ENCODE measurements at regions not wholly inside any gene's neighbourhood (a gene's known extent, or its start where the extent isn't known, plus 50 kb on each side); places are given as distances from the start of the nearest gene placed in this dataset.

- Mint-ChIP-seq H3K27ac (ENCODE audit: unreplicated experiment) (no peak overlapping the region), H3K27me3 (ENCODE audit: low read depth) (no peaks in the 10 kb centered on the region), H3K9me3 (ENCODE audit: low read depth) (peaks cover 13% of the 10 kb centered on the region), H3K4me1 (ENCODE audit: low read depth) (no peaks in the 10 kb centered on the region), H3K4me3 (ENCODE audit: unreplicated experiment) (no peak overlapping the region), H3K36me3 (ENCODE audit: low read depth) (peaks cover 2% of the 10 kb centered on the region)
- no peak for DNase-seq (ENCODE audit: low spot score)
- TF ChIP-seq CTCF (IDR thresholded peaks at IDR 0.05) = no peak
Observed at GRCh38 chr12:22874151-22874550, 249.2 kb downstream of the ETNK1 start.

GRCh38 chr12:22876262-22876661 is 251.3 kb downstream of the ETNK1 start:
- Mint-ChIP-seq H3K36me3 (ENCODE audit: low read depth) (peaks cover 2% of the 10 kb centered on the region), H3K9me3 (ENCODE audit: low read depth) (peaks cover 15% of the 10 kb centered on the region), H3K27me3 (ENCODE audit: low read depth) (no peaks in the 10 kb centered on the region), H3K4me3 (ENCODE audit: unreplicated experiment) (no peak overlapping the region), H3K4me1 (ENCODE audit: low read depth) (no peaks in the 10 kb centered on the region), H3K27ac (ENCODE audit: unreplicated experiment) (no peak overlapping the region)
- no peak for DNase-seq (ENCODE audit: low spot score)
- TF ChIP-seq CTCF (IDR thresholded peaks at IDR 0.05) = no peak

- no peak for TF ChIP-seq CTCF (IDR thresholded peaks at IDR 0.05)
- H3K27ac Mint-ChIP-seq (ENCODE audit: unreplicated experiment) = no peak overlapping the region
- H3K36me3 Mint-ChIP-seq (ENCODE audit: low read depth) = peaks cover 2% of the 10 kb centered on the region
- no peak for DNase-seq (ENCODE audit: low spot score)
- peaks cover 15% of the 10 kb centered on the region for H3K9me3 Mint-ChIP-seq (ENCODE audit: low read depth)
- no peaks in the 10 kb centered on the region for H3K4me1 Mint-ChIP-seq (ENCODE audit: low read depth)
- H3K4me3 Mint-ChIP-seq (ENCODE audit: unreplicated experiment) = no peak overlapping the region
- H3K27me3 Mint-ChIP-seq (ENCODE audit: low read depth) = no peaks in the 10 kb centered on the region
Observed at GRCh38 chr12:22879203-22879602, 254.2 kb downstream of the ETNK1 start.

- H3K4me3 Mint-ChIP-seq (ENCODE audit: unreplicated experiment) = no peak overlapping the region
- H3K36me3 Mint-ChIP-seq (ENCODE audit: low read depth) = peaks cover 2% of the 10 kb centered on the region
- H3K27me3 Mint-ChIP-seq (ENCODE audit: low read depth) = no peaks in the 10 kb centered on the region
- no peak for TF ChIP-seq CTCF (IDR thresholded peaks at IDR 0.05)
- H3K27ac Mint-ChIP-seq (ENCODE audit: unreplicated experiment) = no peak overlapping the region
- no peaks in the 10 kb centered on the region for H3K4me1 Mint-ChIP-seq (ENCODE audit: low read depth)
- DNase-seq (ENCODE audit: low spot score) = no peak
- H3K9me3 Mint-ChIP-seq (ENCODE audit: low read depth) = peaks cover 15% of the 10 kb centered on the region
Observed at GRCh38 chr12:22880331-22880730, 255.4 kb downstream of the ETNK1 start.

GRCh38 chr12:22880807-22881206 is 255.8 kb downstream of the ETNK1 start:
- H3K27ac Mint-ChIP-seq (ENCODE audit: unreplicated experiment) = no peak overlapping the region
- no peak for TF ChIP-seq CTCF (IDR thresholded peaks at IDR 0.05)
- no peak for DNase-seq (ENCODE audit: low spot score)
- H3K4me3 Mint-ChIP-seq (ENCODE audit: unreplicated experiment) = no peak overlapping the region
- H3K9me3 Mint-ChIP-seq (ENCODE audit: low read depth) = peaks cover 17% of the 10 kb centered on the region
- no peaks in the 10 kb centered on the region for H3K4me1 Mint-ChIP-seq (ENCODE audit: low read depth)
- H3K27me3 Mint-ChIP-seq (ENCODE audit: low read depth) = no peaks in the 10 kb centered on the region
- peaks cover 2% of the 10 kb centered on the region for H3K36me3 Mint-ChIP-seq (ENCODE audit: low read depth)

All from chondrocyte (in vitro differentiated cells).